Pancreas (tissue), 10 donors: ENCODE measurements at regions not wholly inside any gene's neighbourhood (a gene's known extent, or its start where the extent isn't known, plus 50 kb on each side); places are given as distances from the start of the nearest gene placed in this dataset.

Experiments used
- ATAC-seq, 4 donors: fragments of 200-7000 bp; cut with Tn5 transposase; one replicate each; pipeline versions ENCODE4 v1.8.0 to v1.9.1; 2020; ENCODE audit warnings: mild to moderate bottlenecking in 4 of 4, moderate library complexity in 4 of 4
- DNase-seq, 6 donors: peaks; one replicate each; pipeline ENCODE4 v3.0.0-alpha.2; 2020
- FAIRE-seq: peaks from 2 replicates; lab custom pipeline; 2012; peaks lifted over from hg19 to GRCh38; lab: Jason Lieb, UNC
- H3K27ac ChIP-seq, 4 donors: fragments of 200-600 bp; sonication (generic); 1 replicate in 3 of 4; 2 replicates in 1 of 4; pipeline versions ENCODE4 v1.5.0 to v1.8.0; 2020
- H3K27me3 ChIP-seq, 4 donors: fragments of 200-600 bp; one replicate each; pipeline ENCODE4 v1.8.0; 2021
- H3K36me3 ChIP-seq, 3 donors: fragments of 200-600 bp; sonication (generic) in 1 of 3; one replicate each; pipeline versions ENCODE4 v1.5.0 to v1.8.0; 2020 to 2021
- H3K4me1 ChIP-seq, 3 donors: fragments of 200-600 bp; one replicate each; pipeline ENCODE4 v1.8.0; 2021
- H3K4me3 ChIP-seq, 4 donors: fragments of 200-600 bp; sonication (generic) in 2 of 4; one replicate each; pipeline versions ENCODE4 v1.5.0 to v1.8.0; 2020 to 2021
- H3K9me3 ChIP-seq, 4 donors: fragments of 200-600 bp; one replicate each; pipeline ENCODE4 v1.8.0; 2021
- WGBS, 2 donors: extraction: QIAGEN DNeasy Blood & Tissue Kit; methylation state at CpG; one replicate each; pipeline ENCODE4 v1.1.7; 2013; 5-methylcytosine and 5-hydroxymethylcytosine counted together
- intact Hi-C, 3 donors: fragments of 100-400 bp; cut with DNase I; formaldehyde crosslinking; loops; one replicate each; pipeline versions ENCODE4 v1.11.1 to v1.14.2; 2022
- TF ChIP-seq, protein P1 (sequence below), 4 donors: fragments of 200-600 bp; sonication (generic) in 3 of 4; IDR thresholded peaks; one replicate each; pipeline versions ENCODE4 v1.5.0 to v1.8.0; 2021; ENCODE audit warnings: antibody characterized with exemption in 4 of 4
- donor health status: healthy with polysubstance abuse.
- donor health status: DM: no; HTN: no; CAD: no; lungs with moderate emphysema.
- donor health status: DM: no; HTN: no; CAD: no.
- donor health status: control.
- donor health status: control.
- donor health status: Bipolar disorder and iron deficiency.
- donor health status: DM: yes; HTN: yes; CAD: no.
- donor health status: DM: no; HTN: no; CAD: no.
- donor health status: DM: no; HTN: no; CAD: no.
- donor health status: DM: yes; HTN: yes; CAD: no.

DNA sequence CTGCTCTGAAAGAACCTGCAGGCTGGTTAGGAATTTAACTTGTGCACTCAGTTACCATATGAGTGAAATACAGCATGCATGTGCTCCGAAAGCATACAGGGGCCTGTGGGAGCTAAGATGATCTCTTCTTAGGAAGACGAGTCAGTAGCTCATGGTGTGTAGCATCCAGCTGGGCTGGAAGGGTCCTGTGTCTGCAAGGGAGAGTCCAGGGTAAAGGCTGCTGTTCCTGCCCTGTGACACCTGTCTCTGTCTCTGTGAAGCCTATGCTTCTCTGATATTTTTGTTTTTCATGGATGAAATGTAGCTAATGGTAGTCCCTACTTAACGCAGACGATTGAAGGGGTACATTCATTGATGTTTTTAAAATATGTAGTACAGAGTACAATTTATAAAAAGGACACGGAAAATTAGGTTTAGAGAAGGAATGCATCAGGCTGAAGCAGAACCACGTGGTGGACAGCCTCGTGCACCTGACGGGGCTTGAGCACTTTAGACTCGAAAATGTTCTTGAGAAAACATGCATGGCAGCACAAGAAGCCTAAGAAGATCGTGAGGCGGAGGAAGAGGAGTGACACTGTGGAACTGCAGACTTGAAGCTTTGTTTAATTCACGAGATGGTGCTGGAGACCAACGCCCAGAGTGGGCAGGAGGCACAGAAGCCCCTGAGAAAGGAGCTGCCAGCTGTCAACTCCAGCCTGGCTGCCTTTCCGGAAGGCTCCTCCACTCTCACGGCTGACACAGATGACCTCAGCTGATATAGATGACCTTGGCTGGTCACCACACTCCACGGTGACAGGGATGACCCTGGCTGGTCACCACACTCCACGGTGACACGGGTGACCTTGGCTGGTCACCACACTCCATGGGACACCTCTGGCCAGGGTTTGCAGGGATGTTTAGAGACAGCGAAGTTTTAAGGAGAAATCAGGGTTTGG lies 110.6 kb downstream of the TMEM18 start:
- no peaks in the 10 kb centered on the region for H3K36me3 ChIP-seq
- H3K27me3 ChIP-seq, result no peaks in the 10 kb centered on the region
- TF ChIP-seq, protein P1, sequence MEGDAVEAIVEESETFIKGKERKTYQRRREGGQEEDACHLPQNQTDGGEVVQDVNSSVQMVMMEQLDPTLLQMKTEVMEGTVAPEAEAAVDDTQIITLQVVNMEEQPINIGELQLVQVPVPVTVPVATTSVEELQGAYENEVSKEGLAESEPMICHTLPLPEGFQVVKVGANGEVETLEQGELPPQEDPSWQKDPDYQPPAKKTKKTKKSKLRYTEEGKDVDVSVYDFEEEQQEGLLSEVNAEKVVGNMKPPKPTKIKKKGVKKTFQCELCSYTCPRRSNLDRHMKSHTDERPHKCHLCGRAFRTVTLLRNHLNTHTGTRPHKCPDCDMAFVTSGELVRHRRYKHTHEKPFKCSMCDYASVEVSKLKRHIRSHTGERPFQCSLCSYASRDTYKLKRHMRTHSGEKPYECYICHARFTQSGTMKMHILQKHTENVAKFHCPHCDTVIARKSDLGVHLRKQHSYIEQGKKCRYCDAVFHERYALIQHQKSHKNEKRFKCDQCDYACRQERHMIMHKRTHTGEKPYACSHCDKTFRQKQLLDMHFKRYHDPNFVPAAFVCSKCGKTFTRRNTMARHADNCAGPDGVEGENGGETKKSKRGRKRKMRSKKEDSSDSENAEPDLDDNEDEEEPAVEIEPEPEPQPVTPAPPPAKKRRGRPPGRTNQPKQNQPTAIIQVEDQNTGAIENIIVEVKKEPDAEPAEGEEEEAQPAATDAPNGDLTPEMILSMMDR (IDR thresholded peaks at IDR 0.05), result no peak
- 60 to 72% methylated on average over 19 of the region's 19 CpGs for WGBS, 2 donors
- no peak overlapping the region for H3K4me3 ChIP-seq
- H3K27ac ChIP-seq, result no peak overlapping the region
- DNase-seq (no peak), FAIRE-seq (no peak), ATAC-seq (no peak)
- H3K4me1 ChIP-seq, result no peaks in the 10 kb centered on the region
- H3K9me3 ChIP-seq, result no peaks in the 10 kb centered on the region
- intact Hi-C loops, result no loop called here

DNA sequence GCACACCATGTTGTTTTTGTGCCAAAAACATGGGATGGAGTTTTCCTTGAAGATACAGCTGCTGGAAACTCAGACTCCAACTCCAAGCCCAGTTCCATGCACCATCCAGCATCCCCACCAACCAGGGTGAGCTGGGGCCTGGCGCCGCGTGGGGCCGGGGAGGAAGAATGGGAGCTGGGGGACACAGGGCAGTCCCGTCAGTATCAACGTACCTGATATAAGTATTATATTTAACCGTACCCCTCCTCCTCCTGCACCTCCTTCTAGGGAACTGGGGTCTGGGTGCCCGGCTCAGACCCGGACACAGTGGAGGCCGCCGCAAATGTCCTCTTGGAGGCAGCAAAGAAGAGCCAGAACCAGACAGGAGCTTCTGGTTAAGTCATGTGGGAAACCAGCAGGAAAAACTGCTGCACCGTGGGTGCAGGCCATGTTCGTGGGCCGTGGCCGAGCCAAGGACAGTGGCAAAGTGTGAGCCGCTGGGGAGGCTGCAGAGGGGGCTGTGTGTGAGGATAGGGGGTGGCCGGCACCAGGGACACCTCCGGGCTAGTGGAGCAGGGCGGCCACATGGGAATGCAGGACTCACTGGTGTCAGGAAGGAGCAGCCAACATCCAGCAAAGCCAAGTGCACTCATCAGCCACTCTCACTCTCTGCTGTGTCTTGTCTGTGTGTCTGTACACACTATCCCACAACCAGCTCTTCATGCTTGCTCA lies 112.6 kb downstream of the TMEM18 start:
- no peak for ATAC-seq
- no peak overlapping the region for H3K4me3 ChIP-seq
- H3K36me3 ChIP-seq, result no peaks in the 10 kb centered on the region
- H3K27ac ChIP-seq, result no peak overlapping the region
- 72 to 81% methylated on average over 19 of the region's 19 CpGs for WGBS, 2 donors
- DNase-seq, result no peak
- H3K27me3 ChIP-seq, result no peaks in the 10 kb centered on the region
- intact Hi-C loops, result no loop called here
- TF ChIP-seq, protein P1 (IDR thresholded peaks at IDR 0.05), result no peak
- no peak for FAIRE-seq
- H3K4me1 ChIP-seq, result no peaks in the 10 kb centered on the region
- no peaks in the 10 kb centered on the region for H3K9me3 ChIP-seq

DNA sequence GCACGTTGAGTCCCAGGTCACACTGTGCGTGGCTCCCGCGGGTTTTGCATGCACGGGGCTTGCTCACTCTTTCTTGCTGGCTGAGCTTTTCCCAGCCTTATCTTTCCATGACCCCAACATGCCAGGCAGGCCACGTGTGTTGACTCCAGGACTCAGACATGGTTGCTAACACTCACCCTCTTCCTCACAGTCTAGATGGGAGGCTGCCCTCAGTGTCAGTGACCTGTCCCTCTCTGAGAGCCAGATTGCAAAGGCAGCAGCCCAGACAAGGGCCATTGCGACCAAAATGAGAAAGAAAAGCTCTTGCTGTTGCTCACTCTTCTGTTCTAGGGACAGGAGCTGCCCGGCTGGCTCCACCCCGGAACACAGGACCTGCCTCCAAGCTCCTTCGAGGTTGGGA lies 113.7 kb downstream of the TMEM18 start:
- DNase-seq, result no peak
- intact Hi-C loops, result no loop called here
- no peak for ATAC-seq

DNA sequence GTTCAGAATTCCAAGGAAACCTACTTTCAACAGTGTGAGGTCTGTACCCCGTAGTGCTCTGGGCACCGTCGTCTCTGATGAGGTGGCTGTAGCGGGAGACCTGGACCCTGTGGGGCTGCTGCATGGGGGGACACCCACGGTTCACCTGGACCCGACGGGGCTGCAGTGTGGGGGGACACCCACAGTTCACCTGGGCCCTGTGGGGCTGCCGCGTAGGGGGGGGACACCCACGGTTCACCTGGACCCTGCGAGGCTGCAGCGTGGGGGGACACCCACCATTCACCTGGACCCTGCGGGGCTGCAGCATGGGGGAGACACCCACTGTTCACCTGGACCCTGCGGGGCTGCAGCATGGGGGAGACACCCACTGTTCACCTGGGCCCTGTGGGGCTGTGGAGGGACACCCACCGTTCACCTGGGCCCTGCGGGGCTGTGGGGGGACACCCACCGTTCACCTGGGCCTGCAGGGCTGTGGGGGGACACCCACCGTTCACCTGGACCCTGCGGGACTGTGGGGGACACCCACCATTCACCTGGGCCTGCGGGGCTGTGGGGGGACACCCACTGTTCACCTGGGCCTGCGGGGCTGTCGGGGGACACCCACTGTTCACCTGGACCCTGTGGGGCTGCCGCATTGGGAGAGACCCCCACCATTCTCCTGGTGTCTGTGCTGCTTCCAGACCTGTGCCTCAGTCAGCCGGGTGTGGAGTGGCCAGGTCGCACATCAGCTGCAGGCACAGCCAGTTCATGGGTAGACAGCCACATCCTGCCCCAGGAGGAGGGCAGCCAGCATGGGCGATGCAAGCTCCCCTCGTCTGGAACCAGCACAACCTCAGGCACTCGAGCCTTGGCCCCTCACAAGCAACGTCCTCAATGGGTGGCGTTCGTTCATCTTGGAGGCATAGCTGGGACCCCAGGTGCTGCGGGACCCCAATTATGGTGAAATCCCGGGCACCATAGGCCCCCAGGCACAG lies 114.5 kb downstream of the TMEM18 start:
- FAIRE-seq (no peak), ATAC-seq (no peak), DNase-seq (no peak)
- Histone ChIP-seq H3K27ac (no peak overlapping the region), H3K9me3 (no peaks in the 10 kb centered on the region), H3K4me3 (no peak overlapping the region), H3K36me3 (no peaks in the 10 kb centered on the region), H3K4me1 (no peaks in the 10 kb centered on the region), H3K27me3 (no peaks in the 10 kb centered on the region)
- WGBS, 2 donors, result 68 to 78% methylated on average over 33 of the region's 33 CpGs
- intact Hi-C loops, result no loop called here
- TF ChIP-seq, protein P1 (IDR thresholded peaks at IDR 0.05), result no peak

More for the DNA sequence above, 113.7 kb downstream of the TMEM18 start:
- no peak overlapping the region for H3K27ac ChIP-seq
- H3K27me3 ChIP-seq, result no peaks in the 10 kb centered on the region
- TF ChIP-seq, protein P1 (IDR thresholded peaks at IDR 0.05), result no peak
- no peaks in the 10 kb centered on the region for H3K36me3 ChIP-seq
- no peaks in the 10 kb centered on the region for H3K9me3 ChIP-seq
- H3K4me1 ChIP-seq, result no peaks in the 10 kb centered on the region
- 59 to 61% methylated on average over 10 of the region's 10 CpGs for WGBS, 2 donors
- no peak for FAIRE-seq
- H3K4me3 ChIP-seq, result no peak overlapping the region
